Choroid plexus epithelial cell (primary cell): ENCODE measurements at regions not wholly inside any gene's neighbourhood (a gene's known extent, or its start where the extent isn't known, plus 50 kb on each side); places are given as distances from the start of the nearest gene placed in this dataset.
A peak's percentile ranks its signal among the peaks of the same experiment; 100 is the strongest.

ENCODE experiments used
- DNase-seq: peaks from one replicate; pipeline ENCODE4 v3.0.0-alpha.2; 2010; ENCODE audit warnings: low read depth
- H3K4me3 ChIP-seq: 2 replicates; pipeline ENCODE4 v1.5.1; 2011; ENCODE audit warnings: low read depth, mild to moderate bottlenecking, control low read depth, low read length, moderate library complexity
- TF ChIP-seq, protein P1 (sequence below): conservative IDR thresholded peaks from 2 replicates; pipeline ENCODE4 v1.5.1; 2011; ENCODE audit warnings: low read depth, mild to moderate bottlenecking, control low read depth, inconsistent platforms, low read length, moderate library complexity

DNA sequence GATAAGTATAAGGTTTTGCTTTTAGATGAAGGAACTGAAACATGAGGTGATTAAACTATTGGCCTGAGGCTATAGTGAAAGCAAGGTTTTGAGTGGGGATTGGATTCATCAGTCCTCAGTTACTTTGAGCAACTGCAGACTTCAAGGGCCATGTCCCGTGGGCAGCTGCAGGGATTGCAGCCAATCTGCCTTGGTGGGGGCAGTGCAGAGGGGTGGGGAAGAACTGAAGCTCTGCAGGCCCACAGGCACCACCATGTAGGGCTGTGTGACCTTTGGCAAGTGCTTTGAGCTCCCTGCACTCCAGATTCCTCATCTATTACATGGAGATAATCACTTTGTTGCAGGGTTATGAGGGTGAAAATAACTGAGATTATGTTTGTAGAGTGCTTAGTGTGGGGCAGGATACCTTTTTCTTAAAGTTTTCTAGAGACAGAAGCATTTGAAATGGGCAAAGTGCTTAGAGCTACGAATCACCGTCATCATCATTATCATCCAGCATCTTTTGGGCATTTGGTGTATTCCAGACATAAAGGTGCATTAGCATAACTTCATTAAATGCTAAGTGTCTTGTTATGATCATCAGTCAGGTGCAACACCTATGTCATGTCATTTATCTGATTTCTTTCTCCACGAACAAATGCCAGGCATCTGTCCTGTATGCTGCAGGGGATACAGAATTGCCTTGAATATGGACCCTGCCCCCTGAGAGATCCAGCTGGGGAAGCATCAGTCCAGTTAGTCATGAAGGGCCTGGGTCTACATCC is 72.1 kb upstream of the TENM4 start:
- TF ChIP-seq, protein P1, sequence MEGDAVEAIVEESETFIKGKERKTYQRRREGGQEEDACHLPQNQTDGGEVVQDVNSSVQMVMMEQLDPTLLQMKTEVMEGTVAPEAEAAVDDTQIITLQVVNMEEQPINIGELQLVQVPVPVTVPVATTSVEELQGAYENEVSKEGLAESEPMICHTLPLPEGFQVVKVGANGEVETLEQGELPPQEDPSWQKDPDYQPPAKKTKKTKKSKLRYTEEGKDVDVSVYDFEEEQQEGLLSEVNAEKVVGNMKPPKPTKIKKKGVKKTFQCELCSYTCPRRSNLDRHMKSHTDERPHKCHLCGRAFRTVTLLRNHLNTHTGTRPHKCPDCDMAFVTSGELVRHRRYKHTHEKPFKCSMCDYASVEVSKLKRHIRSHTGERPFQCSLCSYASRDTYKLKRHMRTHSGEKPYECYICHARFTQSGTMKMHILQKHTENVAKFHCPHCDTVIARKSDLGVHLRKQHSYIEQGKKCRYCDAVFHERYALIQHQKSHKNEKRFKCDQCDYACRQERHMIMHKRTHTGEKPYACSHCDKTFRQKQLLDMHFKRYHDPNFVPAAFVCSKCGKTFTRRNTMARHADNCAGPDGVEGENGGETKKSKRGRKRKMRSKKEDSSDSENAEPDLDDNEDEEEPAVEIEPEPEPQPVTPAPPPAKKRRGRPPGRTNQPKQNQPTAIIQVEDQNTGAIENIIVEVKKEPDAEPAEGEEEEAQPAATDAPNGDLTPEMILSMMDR = no peak
- DNase-seq = no peak
- H3K4me3 ChIP-seq = no peak overlapping the region

DNA sequence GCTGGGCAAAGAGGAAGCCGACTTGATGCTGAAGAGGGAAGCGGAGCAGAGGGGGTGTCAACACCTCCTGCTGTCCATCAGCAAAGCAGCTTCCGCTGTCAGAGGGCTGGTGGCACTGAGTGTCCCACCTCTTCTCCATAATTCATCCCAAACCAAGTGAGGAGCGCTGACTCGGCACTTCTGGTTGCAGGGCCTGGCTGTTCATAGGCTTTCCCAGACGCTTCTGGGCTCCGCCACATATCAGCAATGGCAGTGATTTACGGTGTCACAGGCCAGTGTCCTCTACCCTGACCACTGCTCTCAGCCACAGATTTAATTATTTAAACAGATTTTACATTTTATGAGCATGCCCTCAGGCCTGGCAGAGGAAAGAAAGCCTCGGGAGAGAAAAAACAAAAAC is 70.1 kb upstream of the TENM4 start:
- TF ChIP-seq, protein P1 = no peak
- no peak for DNase-seq
- no peak overlapping the region for H3K4me3 ChIP-seq

DNA sequence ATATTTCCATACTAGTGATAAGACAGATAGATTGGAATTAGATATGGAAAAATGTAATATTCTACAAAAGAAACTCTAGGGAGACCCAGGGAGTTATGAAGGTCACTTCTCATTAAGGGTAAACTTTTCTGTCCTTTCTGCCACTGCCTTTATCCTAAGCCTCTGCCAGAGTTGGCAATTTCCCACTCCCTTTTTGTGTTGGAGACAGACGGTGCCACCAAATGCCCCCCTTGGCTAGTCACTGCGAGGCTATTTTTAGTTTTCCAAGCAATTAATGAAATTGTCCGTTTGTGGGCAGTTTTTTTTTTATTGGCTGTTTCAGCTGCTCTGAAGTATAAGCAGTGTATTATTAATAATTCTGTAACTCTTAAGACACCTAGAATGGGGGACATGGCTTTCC is 67.6 kb upstream of the TENM4 start:
- H3K4me3 ChIP-seq = no peak overlapping the region
- no peak for DNase-seq
- TF ChIP-seq, protein P1 = no peak

DNA sequence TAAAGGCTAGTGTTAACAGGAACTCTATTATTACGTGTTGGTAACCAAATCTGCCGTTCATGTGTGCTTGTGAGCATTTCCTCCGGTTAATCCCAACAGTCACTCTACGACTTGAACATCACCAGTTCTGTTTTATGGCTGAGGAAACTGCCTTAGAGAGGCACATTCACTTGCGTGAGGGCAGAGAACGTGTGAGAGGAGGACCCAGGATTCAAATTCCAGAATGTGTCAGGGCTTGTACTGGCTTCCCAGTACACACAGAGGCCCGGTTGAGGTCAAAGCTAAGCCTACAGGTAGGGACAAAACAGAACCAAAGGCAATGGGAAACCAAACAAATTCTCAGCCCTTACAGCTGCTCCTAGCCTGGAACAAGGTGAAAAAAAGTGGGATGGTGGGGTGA is 66.9 kb upstream of the TENM4 start:
- DNase-seq = no peak
- TF ChIP-seq, protein P1 = no peak
- H3K4me3 ChIP-seq = no peak overlapping the region

DNA sequence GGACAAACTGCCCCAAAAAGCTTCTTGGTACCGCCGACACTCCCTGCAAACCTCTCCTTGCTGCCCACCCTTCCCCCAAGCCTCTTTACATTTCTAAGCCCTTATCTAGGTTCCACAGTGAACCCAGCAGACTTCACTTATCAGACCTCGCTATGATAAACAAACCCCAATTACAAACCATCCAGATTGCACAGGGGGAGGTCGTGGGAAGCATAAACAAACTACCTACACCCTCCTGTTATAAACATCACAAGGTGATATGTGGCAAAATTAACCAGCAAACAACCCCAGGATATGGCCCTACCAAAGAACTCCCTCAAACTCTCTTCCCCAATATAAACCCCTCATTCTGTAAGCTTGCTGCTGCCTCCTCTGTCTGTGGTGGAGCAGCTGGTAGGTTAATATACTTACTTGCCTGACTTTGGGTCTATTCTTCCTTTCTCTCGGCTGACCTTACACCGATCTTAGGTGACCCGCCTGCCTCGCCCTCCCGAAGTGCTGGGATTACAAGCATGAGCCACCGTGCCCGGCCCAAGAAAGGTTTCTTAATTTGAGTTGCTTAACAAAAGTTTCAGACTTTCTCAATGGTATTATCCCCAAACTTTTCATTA is 66.0 kb upstream of the TENM4 start:
- no peak overlapping the region for H3K4me3 ChIP-seq
- TF ChIP-seq, protein P1 = no peak
- no peak for DNase-seq

DNA sequence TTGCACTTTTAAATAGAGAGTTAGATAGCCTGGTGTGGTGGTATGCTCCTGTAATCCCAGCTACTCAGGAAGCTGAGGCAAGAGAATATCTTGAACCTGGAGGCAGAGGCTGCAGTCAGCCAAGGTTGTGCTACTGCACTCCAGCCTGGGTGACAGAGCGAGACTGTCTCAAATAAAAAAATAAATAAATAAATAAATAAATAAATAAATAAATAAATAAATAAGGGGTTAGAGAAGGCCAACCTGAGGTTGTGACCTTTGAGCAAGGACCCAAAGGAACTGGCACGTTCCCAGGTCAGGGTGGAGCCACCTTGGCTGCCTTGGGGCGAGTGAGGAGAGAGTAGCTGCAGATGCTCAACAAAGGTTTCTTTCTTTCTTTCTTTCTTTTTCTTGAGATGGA is 65.3 kb upstream of the TENM4 start:
- no peak overlapping the region for H3K4me3 ChIP-seq
- TF ChIP-seq, protein P1 = no peak
- DNase-seq = no peak

DNA sequence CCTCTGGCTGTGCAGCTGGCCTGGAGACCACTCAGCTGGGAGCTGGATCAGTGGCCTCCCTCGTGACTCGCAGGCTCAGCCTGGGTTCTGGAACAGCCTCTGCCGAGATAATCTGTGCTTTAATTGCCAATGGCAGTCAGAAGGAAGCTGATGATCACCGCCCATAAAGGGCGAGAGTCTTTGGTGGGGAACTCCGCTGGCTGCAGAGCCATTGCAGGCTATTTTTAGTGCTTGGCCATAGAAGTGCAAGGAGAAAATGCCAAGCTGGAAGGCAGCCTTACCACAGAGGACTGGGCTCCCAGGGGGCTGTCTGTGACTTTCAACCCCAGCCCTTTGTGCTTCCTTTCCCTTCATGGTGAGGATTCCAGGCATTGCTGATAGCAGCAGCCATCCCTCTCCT is 62.2 kb upstream of the TENM4 start:
- peak; percentile 13 for DNase-seq
- H3K4me3 ChIP-seq = no peak overlapping the region
- TF ChIP-seq, protein P1 = no peak
